Uterus (tissue), 3 donors: ENCODE measurements at regions not wholly inside any gene's neighbourhood (a gene's known extent, or its start where the extent isn't known, plus 50 kb on each side); places are given as distances from the start of the nearest gene placed in this dataset.

Experiments used
- DNase-seq, 2 donors: peaks; one replicate each; pipeline ENCODE4 v3.0.0-alpha.2; 2019 to 2020
- H3K27ac ChIP-seq, 2 donors: fragments of 200-600 bp; sonication (generic); 1 replicate in 1 of 2; 2 replicates in 1 of 2; pipeline ENCODE4 v1.5.1; 2016 to 2018
- H3K27me3 ChIP-seq, 2 donors: fragments of 200-600 bp; sonication (generic); one replicate each; pipeline ENCODE4 v1.5.1; 2018 to 2019; ENCODE audit warnings: control low read depth in 1 of 2
- H3K36me3 ChIP-seq, 2 donors: fragments of 200-600 bp; sonication (generic); one replicate each; pipeline ENCODE4 v1.5.1; 2019; ENCODE audit warnings: control low read depth in 1 of 2
- H3K4me1 ChIP-seq, 2 donors: fragments of 200-600 bp; sonication (generic); one replicate each; pipeline ENCODE4 v1.5.1; 2018 to 2019; ENCODE audit warnings: control low read depth in 1 of 2
- H3K4me3 ChIP-seq, 2 donors: fragments of 200-600 bp; sonication (generic); 1 replicate in 1 of 2; 2 replicates in 1 of 2; pipeline ENCODE4 v1.5.1; 2018 to 2019; ENCODE audit warnings: mild to moderate bottlenecking in 1 of 2
- H3K9me3 ChIP-seq, 2 donors: fragments of 200-600 bp; sonication (generic); one replicate each; pipeline ENCODE4 v1.5.1; 2019; ENCODE audit warnings: control low read depth in 1 of 2
- POLR2A ChIP-seq, 2 donors: fragments of 450-650 bp; IDR thresholded peaks; one replicate each; pipeline ENCODE4 v1.6.1; 2016; ENCODE audit warnings: antibody characterized with exemption in 2 of 2, mild to moderate bottlenecking in 1 of 2, moderate library complexity in 1 of 2
- intact Hi-C: fragments of 100-400 bp; cut with DNase I; formaldehyde crosslinking; loops from one replicate; pipeline ENCODE4 v1.15.1; 2023; ENCODE audit warnings: low total_unique reads
- TF ChIP-seq, protein P1 (sequence below), 4 experiments: fragments of 200-600 bp in 2 of 4; fragments of 450-650 bp in 2 of 4; sonication (generic) in 2 of 4; IDR thresholded peaks; one replicate each; pipeline ENCODE4 v1.5.1; 2016 to 2019; ENCODE audit warnings: antibody characterized with exemption in 4 of 4, mild to moderate bottlenecking in 2 of 4, moderate library complexity in 1 of 4
- donor health status: DM: yes; HTN: yes; CAD: no.

DNA sequence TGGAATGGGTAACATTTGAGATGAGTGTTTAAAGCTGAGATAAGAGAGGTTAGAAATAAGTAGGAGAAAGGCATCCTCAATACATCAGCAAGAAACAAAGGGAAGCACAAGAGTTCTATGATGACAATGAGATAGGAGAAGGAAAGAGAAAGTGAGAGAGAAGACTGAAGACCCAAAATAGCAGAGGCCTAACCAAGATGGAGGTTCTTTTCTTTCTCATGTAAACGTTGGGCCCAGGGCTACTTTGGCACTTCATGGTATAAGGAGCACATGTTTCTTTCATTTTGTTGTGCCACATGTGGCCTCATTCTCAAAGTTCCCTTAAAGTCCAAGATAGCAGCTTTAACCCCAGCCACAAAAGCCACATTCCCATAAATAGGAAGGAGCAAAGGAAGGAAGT is 120.5 kb upstream of the RMST start:
- no peak for TF ChIP-seq POLR2A (IDR thresholded peaks at IDR 0.05)
- TF ChIP-seq, protein P1, sequence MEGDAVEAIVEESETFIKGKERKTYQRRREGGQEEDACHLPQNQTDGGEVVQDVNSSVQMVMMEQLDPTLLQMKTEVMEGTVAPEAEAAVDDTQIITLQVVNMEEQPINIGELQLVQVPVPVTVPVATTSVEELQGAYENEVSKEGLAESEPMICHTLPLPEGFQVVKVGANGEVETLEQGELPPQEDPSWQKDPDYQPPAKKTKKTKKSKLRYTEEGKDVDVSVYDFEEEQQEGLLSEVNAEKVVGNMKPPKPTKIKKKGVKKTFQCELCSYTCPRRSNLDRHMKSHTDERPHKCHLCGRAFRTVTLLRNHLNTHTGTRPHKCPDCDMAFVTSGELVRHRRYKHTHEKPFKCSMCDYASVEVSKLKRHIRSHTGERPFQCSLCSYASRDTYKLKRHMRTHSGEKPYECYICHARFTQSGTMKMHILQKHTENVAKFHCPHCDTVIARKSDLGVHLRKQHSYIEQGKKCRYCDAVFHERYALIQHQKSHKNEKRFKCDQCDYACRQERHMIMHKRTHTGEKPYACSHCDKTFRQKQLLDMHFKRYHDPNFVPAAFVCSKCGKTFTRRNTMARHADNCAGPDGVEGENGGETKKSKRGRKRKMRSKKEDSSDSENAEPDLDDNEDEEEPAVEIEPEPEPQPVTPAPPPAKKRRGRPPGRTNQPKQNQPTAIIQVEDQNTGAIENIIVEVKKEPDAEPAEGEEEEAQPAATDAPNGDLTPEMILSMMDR (IDR thresholded peaks at IDR 0.05), result no peak
- intact Hi-C loops, result no loop called here
- Histone ChIP-seq H3K27me3 (no peaks in the 10 kb centered on the region), H3K27ac (no peak overlapping the region), H3K4me1 (no peaks in the 10 kb centered on the region), H3K4me3 (no peak overlapping the region), H3K36me3 (no peaks in the 10 kb centered on the region), H3K9me3 (no peaks in the 10 kb centered on the region)
- DNase-seq, result no peak

DNA sequence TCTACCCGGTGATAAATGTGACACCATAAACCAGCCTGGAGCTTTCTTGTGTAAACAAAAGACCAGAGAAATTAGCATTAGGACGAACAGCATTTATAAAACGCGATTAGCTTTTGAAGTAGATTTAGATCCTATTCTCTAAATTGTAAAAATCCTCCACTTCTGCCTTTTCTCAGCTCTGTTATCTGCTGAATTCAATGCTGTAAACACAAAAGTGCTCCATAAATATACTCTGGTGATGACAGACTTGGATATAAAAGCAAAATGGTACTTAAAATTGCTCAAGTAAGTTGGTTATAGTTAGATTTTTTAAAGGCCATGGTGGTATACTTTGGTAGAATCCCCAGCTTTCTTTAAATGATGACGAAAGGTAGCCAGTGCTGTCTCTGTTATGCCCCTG is 114.6 kb upstream of the RMST start:
- Histone ChIP-seq H3K4me3 (no peak overlapping the region), H3K4me1 (no peaks in the 10 kb centered on the region), H3K36me3 (no peaks in the 10 kb centered on the region), H3K27me3 (no peaks in the 10 kb centered on the region), H3K9me3 (no peaks in the 10 kb centered on the region), H3K27ac (no peak overlapping the region)
- intact Hi-C loops, result no loop called here
- no peak for DNase-seq
- TF ChIP-seq, protein P1 (IDR thresholded peaks at IDR 0.05), result no peak
- no peak for TF ChIP-seq POLR2A (IDR thresholded peaks at IDR 0.05)

DNA sequence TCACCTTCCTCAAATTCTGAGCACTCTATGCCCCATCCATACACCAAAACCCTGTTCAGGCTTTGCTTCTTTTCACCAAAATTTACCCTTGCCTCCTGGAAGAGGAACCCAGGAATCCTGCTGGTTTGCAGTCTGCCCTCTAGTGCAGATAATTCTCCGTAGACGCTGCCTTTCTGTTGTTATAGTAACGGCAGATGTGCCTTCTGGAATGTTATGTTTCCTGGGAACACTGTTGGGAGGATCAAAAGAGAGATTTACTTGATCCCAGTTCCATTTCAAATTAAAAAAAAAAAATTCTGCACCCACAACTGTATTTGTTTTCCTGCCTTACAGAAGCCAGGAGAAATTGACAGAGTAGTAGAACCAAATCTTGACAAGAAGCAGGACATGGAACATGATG is 104.2 kb upstream of the RMST start:
- no peak overlapping the region for H3K4me3 ChIP-seq
- H3K9me3 ChIP-seq, result no peaks in the 10 kb centered on the region
- no peaks in the 10 kb centered on the region for H3K27me3 ChIP-seq
- DNase-seq, result no peak
- TF ChIP-seq POLR2A (IDR thresholded peaks at IDR 0.05), result no peak
- TF ChIP-seq, protein P1 (IDR thresholded peaks at IDR 0.05), result no peak
- H3K4me1 ChIP-seq, result no peaks in the 10 kb centered on the region
- no peak overlapping the region for H3K27ac ChIP-seq
- intact Hi-C loops, result no loop called here
- no peaks in the 10 kb centered on the region for H3K36me3 ChIP-seq

DNA sequence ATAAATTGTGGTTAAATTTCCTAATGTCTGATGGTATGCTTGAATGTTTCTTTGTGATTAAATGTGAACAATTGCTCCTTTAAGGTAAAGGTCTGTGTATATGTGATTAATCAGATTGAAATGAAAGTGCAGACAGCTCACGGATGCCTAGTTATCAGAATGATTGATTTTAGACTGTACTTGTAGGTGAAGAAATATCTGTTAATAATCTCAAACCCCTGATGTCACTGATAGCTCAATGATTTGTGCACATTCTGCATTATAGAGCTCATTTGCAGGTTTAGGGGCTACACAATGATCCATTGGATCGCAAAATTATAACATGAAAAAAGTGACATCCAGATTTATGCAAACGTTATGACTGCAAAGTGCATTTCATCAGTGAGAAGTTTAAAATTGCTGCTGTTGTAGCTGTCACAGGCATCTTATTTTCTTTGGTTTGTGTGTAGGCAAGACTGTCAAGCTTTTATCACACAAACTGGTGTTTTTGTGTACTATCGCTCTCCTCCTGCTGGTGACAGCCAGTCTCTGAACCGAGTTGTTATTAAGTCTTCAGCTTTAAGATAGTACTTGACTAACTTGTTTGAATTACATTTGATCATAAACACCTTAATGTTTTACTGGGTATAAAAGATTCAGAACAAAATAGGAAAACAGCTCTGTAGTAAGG is 103.4 kb upstream of the RMST start:
- no peak overlapping the region for H3K4me3 ChIP-seq
- no peaks in the 10 kb centered on the region for H3K36me3 ChIP-seq
- H3K9me3 ChIP-seq, result no peaks in the 10 kb centered on the region
- no peaks in the 10 kb centered on the region for H3K4me1 ChIP-seq
- no peaks in the 10 kb centered on the region for H3K27me3 ChIP-seq
- no peak for TF ChIP-seq POLR2A (IDR thresholded peaks at IDR 0.05)
- TF ChIP-seq, protein P1 (IDR thresholded peaks at IDR 0.05), result no peak
- DNase-seq, result no peak
- H3K27ac ChIP-seq, result no peak overlapping the region
- intact Hi-C loops, result no loop called here

DNA sequence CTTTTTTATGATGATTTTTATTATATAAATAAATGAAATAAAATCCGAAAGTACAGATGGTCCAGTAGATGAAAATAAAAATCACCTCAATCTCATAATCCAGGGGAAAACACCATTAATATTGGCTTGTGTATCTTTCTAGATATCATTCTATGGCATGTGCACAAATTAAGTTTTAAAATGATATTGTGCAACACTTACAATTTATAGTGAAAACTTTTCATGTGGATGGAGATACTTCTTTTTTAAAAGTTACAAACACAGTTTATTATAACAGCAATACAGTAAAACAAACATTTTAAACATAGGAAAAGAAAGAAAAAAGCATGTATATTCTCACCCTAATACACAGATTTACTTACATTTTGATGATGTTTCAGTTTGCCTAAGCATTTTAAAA is 98.9 kb upstream of the RMST start:
- Histone ChIP-seq H3K4me1 (no peaks in the 10 kb centered on the region), H3K27ac (no peak overlapping the region), H3K27me3 (no peaks in the 10 kb centered on the region), H3K9me3 (no peaks in the 10 kb centered on the region), H3K36me3 (no peaks in the 10 kb centered on the region), H3K4me3 (no peak overlapping the region)
- DNase-seq, result no peak
- intact Hi-C loops, result no loop called here
- TF ChIP-seq, protein P1 (IDR thresholded peaks at IDR 0.05), result no peak
- no peak for TF ChIP-seq POLR2A (IDR thresholded peaks at IDR 0.05)
